HepG2 (cell line): ENCODE measurements at regions not wholly inside any gene's neighbourhood (a gene's known extent, or its start where the extent isn't known, plus 50 kb on each side); places are given as distances from the start of the nearest gene placed in this dataset.

Experiments
- CEBPB ChIP-seq: IDR thresholded peaks from 2 replicates; pipeline ENCODE4 v1.6.1; 2011; ENCODE audit warnings: low read depth, low read length, improper control_type of control experiment, borderline replicate concordance
- ZNF678 ChIP-seq: sonication (generic); formaldehyde crosslinking; IDR thresholded peaks from 2 replicates; pipeline ENCODE4 v1.4.0; 2020; ENCODE audit warnings: mild to moderate bottlenecking, missing genetic modification reagents
- TF ChIP-seq, protein P1 (sequence below): sonication (generic); formaldehyde crosslinking; IDR thresholded peaks from 2 replicates; pipeline ENCODE4 v1.4.0; 2020; ENCODE audit warnings: low read depth, missing genetic modification reagents

DNA sequence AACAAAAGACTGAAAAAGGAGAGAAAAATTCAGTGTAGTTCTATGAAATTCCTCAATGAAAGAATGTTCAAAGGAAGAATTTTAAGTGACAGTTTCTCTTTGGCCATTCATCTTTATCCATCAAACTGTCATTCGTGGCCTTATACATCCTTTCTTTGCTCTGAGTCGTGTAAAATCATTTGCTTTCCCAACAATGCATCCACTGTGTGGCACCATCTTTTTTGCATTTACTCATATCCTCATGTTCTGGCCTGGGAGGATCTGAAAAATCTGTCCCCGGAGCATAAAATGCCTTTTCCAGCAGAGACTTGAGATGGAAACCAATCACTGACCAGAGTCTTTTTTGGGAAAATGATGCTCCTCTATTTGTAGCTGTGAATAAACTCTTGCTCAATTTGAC lies 240.3 kb upstream of the ETAA1 start:
- TF ChIP-seq, protein P1, sequence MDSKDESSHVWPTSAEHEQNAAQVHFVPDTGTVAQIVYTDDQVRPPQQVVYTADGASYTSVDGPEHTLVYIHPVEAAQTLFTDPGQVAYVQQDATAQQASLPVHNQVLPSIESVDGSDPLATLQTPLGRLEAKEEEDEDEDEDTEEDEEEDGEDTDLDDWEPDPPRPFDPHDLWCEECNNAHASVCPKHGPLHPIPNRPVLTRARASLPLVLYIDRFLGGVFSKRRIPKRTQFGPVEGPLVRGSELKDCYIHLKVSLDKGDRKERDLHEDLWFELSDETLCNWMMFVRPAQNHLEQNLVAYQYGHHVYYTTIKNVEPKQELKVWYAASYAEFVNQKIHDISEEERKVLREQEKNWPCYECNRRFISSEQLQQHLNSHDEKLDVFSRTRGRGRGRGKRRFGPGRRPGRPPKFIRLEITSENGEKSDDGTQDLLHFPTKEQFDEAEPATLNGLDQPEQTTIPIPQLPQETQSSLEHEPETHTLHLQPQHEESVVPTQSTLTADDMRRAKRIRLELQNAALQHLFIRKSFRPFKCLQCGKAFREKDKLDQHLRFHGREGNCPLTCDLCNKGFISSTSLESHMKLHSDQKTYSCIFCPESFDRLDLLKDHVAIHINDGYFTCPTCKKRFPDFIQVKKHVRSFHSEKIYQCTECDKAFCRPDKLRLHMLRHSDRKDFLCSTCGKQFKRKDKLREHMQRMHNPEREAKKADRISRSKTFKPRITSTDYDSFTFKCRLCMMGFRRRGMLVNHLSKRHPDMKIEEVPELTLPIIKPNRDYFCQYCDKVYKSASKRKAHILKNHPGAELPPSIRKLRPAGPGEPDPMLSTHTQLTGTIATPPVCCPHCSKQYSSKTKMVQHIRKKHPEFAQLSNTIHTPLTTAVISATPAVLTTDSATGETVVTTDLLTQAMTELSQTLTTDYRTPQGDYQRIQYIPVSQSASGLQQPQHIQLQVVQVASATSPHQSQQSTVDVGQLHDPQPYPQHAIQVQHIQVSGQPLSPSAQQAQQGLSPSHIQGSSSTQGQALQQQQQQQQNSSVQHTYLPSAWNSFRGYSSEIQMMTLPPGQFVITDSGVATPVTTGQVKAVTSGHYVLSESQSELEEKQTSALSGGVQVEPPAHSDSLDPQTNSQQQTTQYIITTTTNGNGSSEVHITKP (CRISPR knock-in tag) = no peak
- TF ChIP-seq CEBPB = no peak
- TF ChIP-seq ZNF678 (CRISPR knock-in tag) = no peak
